OCI-LY1 (cell line): ENCODE measurements at regions not wholly inside any gene's neighbourhood (a gene's known extent, or its start where the extent isn't known, plus 50 kb on each side); places are given as distances from the start of the nearest gene placed in this dataset.
A peak's percentile ranks its signal among the peaks of the same experiment; 100 is the strongest.
"Not testable (repeated sequence)": the region's sequence is repeated elsewhere in the genome, so short reads cannot be mapped to it uniquely, and the experiment has no call there.

ENCODE experiments used
- EZH2 ChIP-seq: fragments of 200-600 bp; sonication (generic), shearing (Covaris generic); IDR thresholded peaks from 2 replicates; pipeline ENCODE4 v1.8.0; 2017; ENCODE audit warnings: borderline replicate concordance, mixed run types, mild to moderate bottlenecking, antibody characterized with exemption, low read length, moderate library complexity, mixed read lengths
- TF ChIP-seq, protein P1 (sequence below): fragments of 200-600 bp; sonication (generic), shearing (Covaris generic); IDR thresholded peaks from 2 replicates; pipeline ENCODE4 v1.5.1; 2017; ENCODE audit warnings: mild to moderate bottlenecking, antibody characterized with exemption, low read length, moderate library complexity, mixed read lengths

- not testable (repeated sequence) for TF ChIP-seq EZH2
- TF ChIP-seq, protein P1, sequence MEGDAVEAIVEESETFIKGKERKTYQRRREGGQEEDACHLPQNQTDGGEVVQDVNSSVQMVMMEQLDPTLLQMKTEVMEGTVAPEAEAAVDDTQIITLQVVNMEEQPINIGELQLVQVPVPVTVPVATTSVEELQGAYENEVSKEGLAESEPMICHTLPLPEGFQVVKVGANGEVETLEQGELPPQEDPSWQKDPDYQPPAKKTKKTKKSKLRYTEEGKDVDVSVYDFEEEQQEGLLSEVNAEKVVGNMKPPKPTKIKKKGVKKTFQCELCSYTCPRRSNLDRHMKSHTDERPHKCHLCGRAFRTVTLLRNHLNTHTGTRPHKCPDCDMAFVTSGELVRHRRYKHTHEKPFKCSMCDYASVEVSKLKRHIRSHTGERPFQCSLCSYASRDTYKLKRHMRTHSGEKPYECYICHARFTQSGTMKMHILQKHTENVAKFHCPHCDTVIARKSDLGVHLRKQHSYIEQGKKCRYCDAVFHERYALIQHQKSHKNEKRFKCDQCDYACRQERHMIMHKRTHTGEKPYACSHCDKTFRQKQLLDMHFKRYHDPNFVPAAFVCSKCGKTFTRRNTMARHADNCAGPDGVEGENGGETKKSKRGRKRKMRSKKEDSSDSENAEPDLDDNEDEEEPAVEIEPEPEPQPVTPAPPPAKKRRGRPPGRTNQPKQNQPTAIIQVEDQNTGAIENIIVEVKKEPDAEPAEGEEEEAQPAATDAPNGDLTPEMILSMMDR = peak; percentile 18; the same call in 1 of the 2 replicates
Observed at GRCh38 chr4:138577826-138578225, 335.7 kb upstream of the SLC7A11 start.
